IPS-20b (cell line): ENCODE measurements at regions not wholly inside any gene's neighbourhood (a gene's known extent, or its start where the extent isn't known, plus 50 kb on each side); places are given as distances from the start of the nearest gene placed in this dataset.
A peak's percentile ranks its signal among the peaks of the same experiment; 100 is the strongest.

ENCODE experiments used
- H3K27ac ChIP-seq: one replicate; pipeline ENCODE4 v1.5.1; 2013; ENCODE audit warnings: low read length
- H3K27me3 ChIP-seq: 2 replicates; pipeline ENCODE4 v1.6.1; 2013; ENCODE audit warnings: mild to moderate bottlenecking, low read length, inconsistent platforms; ENCODE audit not compliant: insufficient read depth
- H3K36me3 ChIP-seq: 2 replicates; pipeline ENCODE4 v1.6.1; 2013; ENCODE audit warnings: low read depth, mild to moderate bottlenecking, inconsistent platforms, low read length, moderate library complexity; ENCODE audit not compliant: insufficient read depth
- H3K4me1 ChIP-seq: 2 replicates; pipeline ENCODE4 v1.6.1; 2013; ENCODE audit warnings: mild to moderate bottlenecking, control low read depth, inconsistent platforms, low read length, moderate library complexity; ENCODE audit not compliant: insufficient read depth
- H3K4me3 ChIP-seq: 2 replicates; pipeline ENCODE4 v1.5.1; 2013; ENCODE audit warnings: mild to moderate bottlenecking, low read length, inconsistent platforms
- H3K9ac ChIP-seq: 2 replicates; pipeline ENCODE4 v1.6.1; 2013; ENCODE audit warnings: low read depth, mild to moderate bottlenecking, inconsistent platforms, low read length, moderate library complexity
- H3K9me3 ChIP-seq: 2 replicates; pipeline ENCODE4 v1.6.1; 2013; ENCODE audit warnings: mild to moderate bottlenecking, low read depth, low read length, inconsistent platforms; ENCODE audit not compliant: insufficient read depth

GRCh38 chr7:24462984-24463383 is 110.3 kb upstream of the PALS2 start:
- H3K27me3 ChIP-seq = no peaks in the 10 kb centered on the region
- no peak overlapping the region for H3K27ac ChIP-seq
- H3K9me3 ChIP-seq = no peaks in the 10 kb centered on the region
- no peak overlapping the region for H3K9ac ChIP-seq
- no peaks in the 10 kb centered on the region for H3K4me1 ChIP-seq
- H3K36me3 ChIP-seq = no peaks in the 10 kb centered on the region
- H3K4me3 ChIP-seq = no peak overlapping the region

GRCh38 chr7:24463474-24463873 is 109.8 kb upstream of the PALS2 start:
- Histone ChIP-seq H3K27me3 (no peaks in the 10 kb centered on the region), H3K4me3 (no peak overlapping the region), H3K27ac (no peak overlapping the region), H3K4me1 (no peaks in the 10 kb centered on the region), H3K9me3 (no peaks in the 10 kb centered on the region), H3K9ac (no peak overlapping the region), H3K36me3 (no peaks in the 10 kb centered on the region)

GRCh38 chr7:24464861-24465260 is 108.4 kb upstream of the PALS2 start:
- Histone ChIP-seq H3K27ac (no peak overlapping the region), H3K4me1 (no peaks in the 10 kb centered on the region), H3K36me3 (no peaks in the 10 kb centered on the region), H3K9me3 (no peaks in the 10 kb centered on the region), H3K9ac (no peak overlapping the region), H3K27me3 (no peaks in the 10 kb centered on the region), H3K4me3 (no peak overlapping the region)

DNA sequence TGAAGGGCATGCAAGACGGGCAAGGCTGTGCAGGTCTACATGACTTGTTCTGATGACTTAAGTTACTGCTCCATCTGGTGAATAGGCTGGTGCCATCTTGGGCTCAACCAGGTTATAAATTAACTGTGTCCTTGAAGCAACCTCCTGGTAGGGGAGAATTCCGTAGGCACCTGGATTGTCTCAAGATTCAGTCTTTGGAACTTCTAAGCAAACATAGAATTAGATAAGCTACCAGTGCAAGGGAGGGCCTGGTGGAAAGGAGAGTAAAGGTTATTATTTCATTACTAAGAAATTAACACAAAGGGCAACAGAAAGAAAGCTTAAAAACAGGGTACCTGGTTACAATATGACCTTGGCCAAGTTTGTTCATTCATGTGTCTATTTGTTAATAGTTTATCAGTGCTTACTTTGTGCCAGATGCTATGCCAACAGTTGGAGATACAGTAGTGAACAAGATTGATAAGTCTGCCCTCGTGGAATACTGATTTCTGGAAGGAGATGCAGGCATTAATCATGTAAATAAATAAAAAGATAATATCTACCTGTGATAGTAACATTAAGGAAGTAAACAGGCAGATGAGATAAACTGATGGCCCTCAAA is 107.0 kb upstream of the PALS2 start:
- H3K4me1 ChIP-seq = no peaks in the 10 kb centered on the region
- no peaks in the 10 kb centered on the region for H3K9me3 ChIP-seq
- no peak overlapping the region for H3K4me3 ChIP-seq
- no peak overlapping the region for H3K27ac ChIP-seq
- H3K27me3 ChIP-seq = no peaks in the 10 kb centered on the region
- H3K9ac ChIP-seq = no peak overlapping the region
- no peaks in the 10 kb centered on the region for H3K36me3 ChIP-seq

GRCh38 chr7:24469118-24469517 is 104.1 kb upstream of the PALS2 start:
- Histone ChIP-seq H3K27me3 (no peaks in the 10 kb centered on the region), H3K27ac (no peak overlapping the region), H3K9ac (no peak overlapping the region), H3K36me3 (no peaks in the 10 kb centered on the region), H3K9me3 (no peaks in the 10 kb centered on the region), H3K4me3 (no peak overlapping the region), H3K4me1 (no peaks in the 10 kb centered on the region)

- Histone ChIP-seq H3K36me3 (no peaks in the 10 kb centered on the region), H3K4me1 (peaks cover 6% of the 10 kb centered on the region), H3K4me3 (no peak overlapping the region), H3K9me3 (no peaks in the 10 kb centered on the region), H3K27ac (no peak overlapping the region), H3K9ac (no peak overlapping the region), H3K27me3 (no peaks in the 10 kb centered on the region)
Observed at GRCh38 chr7:24472093-24472492, 101.2 kb upstream of the PALS2 start.

GRCh38 chr7:24475166-24475961 is 97.9 kb upstream of the PALS2 start:
- no peak overlapping the region for H3K9ac ChIP-seq
- H3K9me3 ChIP-seq = no peaks in the 10 kb centered on the region
- no peaks in the 10 kb centered on the region for H3K36me3 ChIP-seq
- no peak overlapping the region for H3K4me3 ChIP-seq
- no peaks in the 10 kb centered on the region for H3K27me3 ChIP-seq
- H3K27ac ChIP-seq = no peak overlapping the region
- peaks cover 21% of the 10 kb centered on the region for H3K4me1 ChIP-seq

DNA sequence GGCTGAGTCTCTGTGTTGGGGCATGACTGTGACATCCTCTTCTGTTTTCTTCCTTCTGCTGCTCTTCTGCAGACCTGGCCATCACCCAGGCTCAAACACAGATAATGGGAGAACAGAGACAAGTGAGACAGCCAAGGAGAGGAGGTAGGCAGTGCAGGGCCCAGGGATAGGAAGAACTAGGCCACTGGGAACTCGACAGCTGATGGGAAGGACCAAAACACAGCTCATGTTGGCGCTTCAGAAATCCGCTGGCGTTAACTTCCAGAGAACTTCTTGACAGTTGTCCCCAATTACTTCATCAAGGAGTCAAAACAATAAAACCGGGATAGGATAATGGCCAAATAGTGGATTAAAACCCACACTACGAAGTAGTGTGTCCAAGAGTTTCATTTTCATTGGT is 97.0 kb upstream of the PALS2 start:
- H3K27me3 ChIP-seq = no peaks in the 10 kb centered on the region
- no peaks in the 10 kb centered on the region for H3K36me3 ChIP-seq
- no peaks in the 10 kb centered on the region for H3K9me3 ChIP-seq
- peaks cover 21% of the 10 kb centered on the region for H3K4me1 ChIP-seq
- H3K9ac ChIP-seq = no peak overlapping the region
- H3K27ac ChIP-seq = no peak overlapping the region
- no peak overlapping the region for H3K4me3 ChIP-seq

- peak overlapping the region; percentile 40 for H3K27ac ChIP-seq
- H3K9ac ChIP-seq = peak overlapping the region; percentile 60; the same call in 1 of the 2 replicates
- H3K36me3 ChIP-seq = no peaks in the 10 kb centered on the region
- H3K9me3 ChIP-seq = no peaks in the 10 kb centered on the region
- H3K4me3 ChIP-seq = peak overlapping the region; percentile 43; the same call in 1 of the 2 replicates
- H3K4me1 ChIP-seq = peaks cover 21% of the 10 kb centered on the region
- H3K27me3 ChIP-seq = no peaks in the 10 kb centered on the region
Observed at GRCh38 chr7:24477398-24478136, 95.7 kb upstream of the PALS2 start.

DNA sequence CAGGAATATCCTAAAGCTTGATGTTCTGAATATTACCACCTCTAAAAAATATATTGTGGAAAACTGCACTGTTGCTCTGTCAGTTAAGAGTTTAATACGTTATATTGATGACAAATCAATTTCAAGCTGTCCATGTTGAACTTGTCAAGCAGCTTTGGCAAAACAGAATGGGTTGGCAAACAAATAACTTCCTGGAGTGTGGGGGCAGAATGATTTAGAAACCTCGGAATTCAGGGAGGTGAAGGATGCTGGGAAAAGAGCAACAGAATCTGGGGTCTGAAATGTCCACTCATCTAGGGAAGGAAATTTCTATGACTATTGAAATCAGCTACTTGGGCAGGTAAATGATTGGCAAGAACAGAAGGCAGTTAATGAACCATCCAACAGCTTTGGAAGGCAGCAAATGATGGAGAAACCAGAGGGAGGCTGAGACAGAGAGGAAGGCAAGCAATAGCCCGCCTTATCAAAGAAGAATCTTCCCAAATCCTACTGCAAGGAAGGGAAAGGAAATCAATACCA is 95.1 kb upstream of the PALS2 start:
- H3K36me3 ChIP-seq = no peaks in the 10 kb centered on the region
- H3K27me3 ChIP-seq = no peaks in the 10 kb centered on the region
- H3K9me3 ChIP-seq = no peaks in the 10 kb centered on the region
- peaks cover 21% of the 10 kb centered on the region for H3K4me1 ChIP-seq
- H3K9ac ChIP-seq = peak overlapping the region; percentile 18; the same call in 1 of the 2 replicates
- no peak overlapping the region for H3K27ac ChIP-seq
- H3K4me3 ChIP-seq = peak overlapping the region; percentile 11; the same call in 1 of the 2 replicates

DNA sequence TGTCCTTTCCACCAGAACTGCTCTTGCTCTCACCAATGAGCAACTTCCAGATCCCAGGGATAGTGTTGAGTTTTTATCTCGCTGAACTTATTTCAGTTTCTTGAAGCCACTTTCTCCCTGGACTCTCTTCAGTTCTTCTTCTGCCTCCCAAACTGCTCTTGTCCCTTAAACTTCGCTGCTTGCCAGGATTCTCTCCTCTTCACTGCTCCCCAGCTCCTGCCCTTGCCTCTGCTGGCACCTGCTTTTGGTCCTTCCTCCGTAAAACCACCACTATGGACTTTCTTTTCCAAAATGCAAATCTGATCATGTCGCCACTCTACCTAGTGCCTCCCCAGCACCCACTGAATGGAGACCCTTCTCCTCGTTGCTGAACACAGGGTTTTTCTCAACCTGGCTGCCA is 92.8 kb upstream of the PALS2 start:
- H3K27me3 ChIP-seq = no peaks in the 10 kb centered on the region
- H3K9ac ChIP-seq = no peak overlapping the region
- peaks cover 19% of the 10 kb centered on the region for H3K4me1 ChIP-seq
- no peaks in the 10 kb centered on the region for H3K36me3 ChIP-seq
- no peak overlapping the region for H3K4me3 ChIP-seq
- no peak overlapping the region for H3K27ac ChIP-seq
- H3K9me3 ChIP-seq = no peaks in the 10 kb centered on the region
